ENCODE measurements at regions not wholly inside any gene's neighbourhood (a gene's known extent, or its start where the extent isn't known, plus 50 kb on each side); places are given as distances from the start of the nearest gene placed in this dataset.

- H3K9me2 ChIP-seq (replicated peaks; ENCODE audit: low read depth, low read length): no peaks in the 10 kb centered on the region
- no peaks in the 10 kb centered on the region for H4K20me1 ChIP-seq (ENCODE audit: insufficient read depth, low read length, poor library complexity, severe bottlenecking)
- no peaks in the 10 kb centered on the region for H3K9me3 ChIP-seq (ENCODE audit: insufficient read depth, low read depth, low read length)
- no peak overlapping the region for H3K4me2 ChIP-seq (ENCODE audit: low read depth, low read length, poor library complexity, severe bottlenecking)
- no peaks in the 10 kb centered on the region for H3K4me1 ChIP-seq (ENCODE audit: insufficient read depth, low read length, poor library complexity, severe bottlenecking)
- no peaks in the 10 kb centered on the region for H3K36me3 ChIP-seq (ENCODE audit: insufficient read depth, low read length)
- TF ChIP-seq CTCF (conservative IDR thresholded peaks at IDR 0.05; ENCODE audit: low read length) (no peak), EZH2phosphoT487 (IDR thresholded peaks at IDR 0.05; ENCODE audit: borderline replicate concordance) (no peak)
- H3K9ac ChIP-seq (ENCODE audit: low read depth, low read length, poor library complexity, severe bottlenecking): no peak overlapping the region
- no peaks in the 10 kb centered on the region for H3F3A ChIP-seq (ENCODE audit: low read depth)
- no peak overlapping the region for H3K4me3 ChIP-seq (ENCODE audit: low read length, poor library complexity, severe bottlenecking)
- H3K79me2 ChIP-seq (ENCODE audit: insufficient read depth, low read length): no peaks in the 10 kb centered on the region
- no peak overlapping the region for H2AFZ ChIP-seq (ENCODE audit: low read length)
- no peaks in the 10 kb centered on the region for H3K27me3 ChIP-seq (ENCODE audit: insufficient read depth, low read length, poor library complexity, severe bottlenecking)
Observed at GRCh38 chr1:68329096-68329835, 96.9 kb upstream of the WLS start.

GRCh38 chr1:68328490-68328889 is 96.2 kb upstream of the WLS start:
- TF ChIP-seq EZH2phosphoT487 (IDR thresholded peaks at IDR 0.05; ENCODE audit: borderline replicate concordance) (no peak), CTCF (conservative IDR thresholded peaks at IDR 0.05; ENCODE audit: low read length) (no peak)
- no peaks in the 10 kb centered on the region for H3K36me3 ChIP-seq (ENCODE audit: insufficient read depth, low read length)
- H3K4me2 ChIP-seq (ENCODE audit: low read depth, low read length, poor library complexity, severe bottlenecking): no peak overlapping the region
- H3K9me2 ChIP-seq (replicated peaks; ENCODE audit: low read depth, low read length): no peaks in the 10 kb centered on the region
- H3K27me3 ChIP-seq (ENCODE audit: insufficient read depth, low read length, poor library complexity, severe bottlenecking): no peaks in the 10 kb centered on the region
- no peaks in the 10 kb centered on the region for H3F3A ChIP-seq (ENCODE audit: low read depth)
- no peak overlapping the region for H3K9ac ChIP-seq (ENCODE audit: low read depth, low read length, poor library complexity, severe bottlenecking)
- H3K79me2 ChIP-seq (ENCODE audit: insufficient read depth, low read length): no peaks in the 10 kb centered on the region
- no peak overlapping the region for H3K4me3 ChIP-seq (ENCODE audit: low read length, poor library complexity, severe bottlenecking)
- no peaks in the 10 kb centered on the region for H3K9me3 ChIP-seq (ENCODE audit: insufficient read depth, low read depth, low read length)
- no peak overlapping the region for H2AFZ ChIP-seq (ENCODE audit: low read length)
- H4K20me1 ChIP-seq (ENCODE audit: insufficient read depth, low read length, poor library complexity, severe bottlenecking): no peaks in the 10 kb centered on the region
- no peaks in the 10 kb centered on the region for H3K4me1 ChIP-seq (ENCODE audit: insufficient read depth, low read length, poor library complexity, severe bottlenecking)

GRCh38 chr1:68327414-68327813 is 95.1 kb upstream of the WLS start:
- Histone ChIP-seq H3K36me3 (ENCODE audit: insufficient read depth, low read length) (no peaks in the 10 kb centered on the region), H3K9me2 (replicated peaks; ENCODE audit: low read depth, low read length) (no peaks in the 10 kb centered on the region), H2AFZ (ENCODE audit: low read length) (no peak overlapping the region), H3K27me3 (ENCODE audit: insufficient read depth, low read length, poor library complexity, severe bottlenecking) (no peaks in the 10 kb centered on the region), H3K79me2 (ENCODE audit: insufficient read depth, low read length) (no peaks in the 10 kb centered on the region), H4K20me1 (ENCODE audit: insufficient read depth, low read length, poor library complexity, severe bottlenecking) (no peaks in the 10 kb centered on the region), H3K4me3 (ENCODE audit: low read length, poor library complexity, severe bottlenecking) (no peak overlapping the region), H3K4me2 (ENCODE audit: low read depth, low read length, poor library complexity, severe bottlenecking) (no peak overlapping the region), H3K4me1 (ENCODE audit: insufficient read depth, low read length, poor library complexity, severe bottlenecking) (no peaks in the 10 kb centered on the region), H3K9me3 (ENCODE audit: insufficient read depth, low read depth, low read length) (no peaks in the 10 kb centered on the region), H3K9ac (ENCODE audit: low read depth, low read length, poor library complexity, severe bottlenecking) (no peak overlapping the region), H3F3A (ENCODE audit: low read depth) (no peaks in the 10 kb centered on the region)
- TF ChIP-seq EZH2phosphoT487 (IDR thresholded peaks at IDR 0.05; ENCODE audit: borderline replicate concordance) (no peak), CTCF (conservative IDR thresholded peaks at IDR 0.05; ENCODE audit: low read length) (no peak)
